GM12864 (cell line): ENCODE measurements at regions not wholly inside any gene's neighbourhood (a gene's known extent, or its start where the extent isn't known, plus 50 kb on each side); places are given as distances from the start of the nearest gene placed in this dataset.

Source experiments
- DNase-seq: peaks from one replicate; pipeline ENCODE4 v3.0.0-alpha.2; 2011; ENCODE audit warnings: low read depth
- H3K4me3 ChIP-seq: 2 replicates; pipeline ENCODE4 v1.5.1; 2011; ENCODE audit warnings: mild to moderate bottlenecking, low read depth, low read length, control low read depth
- TF ChIP-seq, protein P1 (sequence below): IDR thresholded peaks from 2 replicates; pipeline ENCODE4 v1.5.1; 2011; ENCODE audit warnings: low read depth, mild to moderate bottlenecking, moderate library complexity, low read length, control low read depth, inconsistent platforms; ENCODE audit errors: missing control alignments

GRCh38 chr1:175794586-175794985, 51.2 kb upstream of the TNR start:
- TF ChIP-seq, protein P1, sequence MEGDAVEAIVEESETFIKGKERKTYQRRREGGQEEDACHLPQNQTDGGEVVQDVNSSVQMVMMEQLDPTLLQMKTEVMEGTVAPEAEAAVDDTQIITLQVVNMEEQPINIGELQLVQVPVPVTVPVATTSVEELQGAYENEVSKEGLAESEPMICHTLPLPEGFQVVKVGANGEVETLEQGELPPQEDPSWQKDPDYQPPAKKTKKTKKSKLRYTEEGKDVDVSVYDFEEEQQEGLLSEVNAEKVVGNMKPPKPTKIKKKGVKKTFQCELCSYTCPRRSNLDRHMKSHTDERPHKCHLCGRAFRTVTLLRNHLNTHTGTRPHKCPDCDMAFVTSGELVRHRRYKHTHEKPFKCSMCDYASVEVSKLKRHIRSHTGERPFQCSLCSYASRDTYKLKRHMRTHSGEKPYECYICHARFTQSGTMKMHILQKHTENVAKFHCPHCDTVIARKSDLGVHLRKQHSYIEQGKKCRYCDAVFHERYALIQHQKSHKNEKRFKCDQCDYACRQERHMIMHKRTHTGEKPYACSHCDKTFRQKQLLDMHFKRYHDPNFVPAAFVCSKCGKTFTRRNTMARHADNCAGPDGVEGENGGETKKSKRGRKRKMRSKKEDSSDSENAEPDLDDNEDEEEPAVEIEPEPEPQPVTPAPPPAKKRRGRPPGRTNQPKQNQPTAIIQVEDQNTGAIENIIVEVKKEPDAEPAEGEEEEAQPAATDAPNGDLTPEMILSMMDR = no peak
- DNase-seq = no peak
- H3K4me3 ChIP-seq = no peak overlapping the region

DNA sequence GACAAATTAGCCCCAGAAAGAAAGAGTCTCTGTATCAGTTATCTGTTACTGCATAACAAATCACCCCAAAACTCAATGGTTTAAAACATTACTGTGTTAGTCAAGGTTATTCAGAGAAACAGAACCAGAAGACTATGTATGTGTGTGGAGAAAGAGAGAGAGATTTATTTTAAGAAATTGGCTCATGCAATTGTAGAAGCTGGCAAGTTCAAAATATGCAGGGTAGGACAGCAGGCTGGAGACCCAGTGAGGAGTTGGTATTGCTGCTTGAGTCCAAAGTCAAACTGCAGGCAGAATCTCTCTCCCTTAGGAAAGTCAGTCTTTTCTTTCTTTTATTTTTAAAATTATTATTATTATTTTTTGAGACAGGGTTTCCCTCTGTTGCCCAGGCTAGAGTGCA, 50.2 kb upstream of the TNR start:
- DNase-seq = no peak
- TF ChIP-seq, protein P1 = no peak
- H3K4me3 ChIP-seq = no peak overlapping the region
